Bone marrow (tissue), 2 donors: ENCODE measurements at regions not wholly inside any gene's neighbourhood (a gene's known extent, or its start where the extent isn't known, plus 50 kb on each side); places are given as distances from the start of the nearest gene placed in this dataset.

Experiments used
- DNase-seq, 2 donors: peaks; one replicate each; lab custom pipeline; 2025; lab: John Stamatoyannopoulos, UW

DNA sequence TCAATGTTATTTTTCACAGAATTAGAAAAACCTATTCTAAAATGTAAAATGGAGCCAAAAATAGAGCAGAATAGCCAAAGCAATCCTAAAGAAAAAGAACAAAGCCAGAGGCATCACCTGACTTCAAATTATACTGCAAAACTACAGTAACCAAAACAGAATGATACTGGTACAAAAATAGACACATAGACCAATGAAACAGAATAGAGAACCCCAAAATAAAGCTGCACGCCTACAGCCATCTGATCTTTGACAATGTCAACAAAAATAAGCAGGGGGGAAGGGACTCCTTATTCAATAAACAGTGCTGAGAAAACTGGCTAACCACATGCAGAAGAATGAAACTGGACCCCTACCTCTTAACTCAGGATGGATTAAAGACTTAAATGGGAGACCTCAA is 65.8 kb upstream of the PDE4D start:
- DNase-seq: no peak

DNA sequence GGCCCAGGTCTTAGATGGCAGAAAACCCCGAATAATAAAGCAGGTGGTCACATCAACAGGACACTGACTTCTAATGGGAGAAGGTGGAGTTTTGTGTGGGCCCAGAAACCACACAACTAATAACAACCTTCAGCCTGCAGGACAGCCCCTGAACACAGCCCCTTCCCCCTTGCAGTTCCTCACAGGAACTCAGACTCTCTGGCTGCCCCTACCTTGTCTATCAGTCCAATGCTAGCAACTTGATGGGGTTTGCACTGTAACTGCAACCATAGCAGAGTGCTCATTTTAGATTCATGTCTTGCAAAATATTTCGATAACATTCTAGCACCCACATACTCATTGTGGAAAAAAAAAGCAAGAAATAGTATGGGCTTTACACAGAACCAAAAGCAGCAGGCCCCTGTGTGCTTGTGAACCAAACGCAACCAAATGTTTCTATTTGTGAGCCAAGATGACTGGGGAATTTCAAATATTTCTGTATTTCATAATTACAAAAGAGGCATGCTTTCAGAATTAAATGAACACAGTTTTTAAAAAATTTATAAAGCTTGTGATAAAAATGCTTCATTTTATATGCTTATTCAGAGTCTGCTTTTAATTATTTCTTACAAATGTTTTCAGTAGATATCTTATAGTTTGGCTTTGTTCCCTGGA is 62.7 kb upstream of the PDE4D start:
- DNase-seq: no peak

DNA sequence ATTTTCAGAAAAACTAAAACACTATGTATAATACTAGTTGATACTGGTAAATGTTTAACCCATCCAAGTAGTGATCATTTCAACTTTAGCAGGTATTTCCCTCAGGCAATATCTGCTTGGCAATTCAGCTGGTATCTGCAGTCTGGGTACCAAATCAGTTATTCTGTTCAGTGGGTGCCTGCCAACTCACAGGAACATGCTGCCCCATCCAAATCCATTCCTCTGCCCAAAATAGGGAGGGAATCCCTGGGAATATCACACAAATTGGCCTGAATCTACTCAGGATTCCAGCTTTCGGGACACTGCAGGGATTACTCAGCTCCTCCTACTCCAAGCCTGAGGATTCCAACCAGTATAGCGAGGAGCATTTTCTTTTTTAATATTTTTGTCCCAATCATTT is 61.7 kb upstream of the PDE4D start:
- DNase-seq: no peak

DNA sequence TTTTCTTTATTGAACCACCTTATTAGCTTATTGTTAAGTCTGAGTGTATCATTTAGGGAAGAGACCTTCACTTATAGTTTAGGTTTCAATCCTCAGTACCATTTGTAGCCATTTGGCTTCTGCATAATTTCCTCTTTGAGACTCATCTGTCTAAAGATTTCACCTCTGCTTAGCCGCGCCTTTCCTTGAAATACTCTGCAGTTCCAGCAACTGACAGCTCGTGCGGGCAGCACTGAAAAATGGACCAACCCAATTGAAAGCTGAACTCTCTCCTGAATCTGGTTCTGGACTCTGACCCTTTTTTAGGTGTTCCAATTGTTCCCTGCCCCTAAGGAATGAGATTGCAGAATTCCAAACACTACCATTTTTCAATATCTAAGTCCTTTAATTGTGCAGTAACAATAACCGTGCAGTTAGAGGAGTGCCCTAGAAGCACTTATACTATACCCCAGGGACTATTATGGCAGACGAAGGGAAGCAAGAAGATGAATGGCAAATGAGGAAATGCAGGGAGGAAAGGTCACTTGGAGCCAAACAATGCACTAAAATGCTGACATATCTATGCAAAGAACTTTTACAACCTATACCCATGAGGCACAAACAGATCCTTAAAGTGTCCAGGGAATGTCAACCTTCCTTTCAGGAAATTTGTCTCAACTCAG is 50.1 kb upstream of the PDE4D start:
- no peak for DNase-seq
